Thyroid gland (tissue), 4 donors: ENCODE measurements at regions not wholly inside any gene's neighbourhood (a gene's known extent, or its start where the extent isn't known, plus 50 kb on each side); places are given as distances from the start of the nearest gene placed in this dataset.

Experiments
- POLR2A ChIP-seq, 2 donors: fragments of 450-650 bp; IDR thresholded peaks; one replicate each; pipeline ENCODE4 v1.6.1; 2017; ENCODE audit warnings: antibody characterized with exemption in 2 of 2, mild to moderate bottlenecking in 2 of 2, moderate library complexity in 1 of 2
- TF ChIP-seq, protein P1 (sequence below), 6 experiments: fragments of 200-600 bp in 3 of 6; fragments of 450-650 bp in 3 of 6; sonication (generic) in 3 of 6; IDR thresholded peaks; one replicate each; pipeline ENCODE4 v1.5.1; 2016 to 2019; ENCODE audit warnings: antibody characterized with exemption in 6 of 6, mild to moderate bottlenecking in 2 of 6, inconsistent platforms in 1 of 6, moderate library complexity in 1 of 6

DNA sequence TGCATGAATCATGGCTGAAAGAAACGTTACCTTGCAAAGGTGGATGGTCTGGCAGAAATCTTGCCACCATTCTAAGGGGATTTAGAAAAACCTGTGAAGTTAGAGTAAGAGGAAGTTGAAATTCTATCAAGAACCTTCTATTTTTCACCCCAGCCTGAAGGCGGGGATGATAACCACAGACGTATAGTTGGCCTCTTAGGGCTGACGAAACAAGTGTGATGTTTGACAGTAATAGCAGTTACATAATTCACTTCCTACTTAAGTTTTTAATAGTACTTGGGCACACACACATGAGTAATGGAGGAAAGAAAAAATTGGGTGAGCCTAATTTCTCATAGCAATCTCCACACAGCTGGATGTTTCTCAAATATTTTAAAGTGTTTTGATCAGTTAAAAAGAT, 336.6 kb upstream of the SALL3 start:
- no peak for TF ChIP-seq POLR2A (IDR thresholded peaks at IDR 0.05)
- TF ChIP-seq, protein P1, sequence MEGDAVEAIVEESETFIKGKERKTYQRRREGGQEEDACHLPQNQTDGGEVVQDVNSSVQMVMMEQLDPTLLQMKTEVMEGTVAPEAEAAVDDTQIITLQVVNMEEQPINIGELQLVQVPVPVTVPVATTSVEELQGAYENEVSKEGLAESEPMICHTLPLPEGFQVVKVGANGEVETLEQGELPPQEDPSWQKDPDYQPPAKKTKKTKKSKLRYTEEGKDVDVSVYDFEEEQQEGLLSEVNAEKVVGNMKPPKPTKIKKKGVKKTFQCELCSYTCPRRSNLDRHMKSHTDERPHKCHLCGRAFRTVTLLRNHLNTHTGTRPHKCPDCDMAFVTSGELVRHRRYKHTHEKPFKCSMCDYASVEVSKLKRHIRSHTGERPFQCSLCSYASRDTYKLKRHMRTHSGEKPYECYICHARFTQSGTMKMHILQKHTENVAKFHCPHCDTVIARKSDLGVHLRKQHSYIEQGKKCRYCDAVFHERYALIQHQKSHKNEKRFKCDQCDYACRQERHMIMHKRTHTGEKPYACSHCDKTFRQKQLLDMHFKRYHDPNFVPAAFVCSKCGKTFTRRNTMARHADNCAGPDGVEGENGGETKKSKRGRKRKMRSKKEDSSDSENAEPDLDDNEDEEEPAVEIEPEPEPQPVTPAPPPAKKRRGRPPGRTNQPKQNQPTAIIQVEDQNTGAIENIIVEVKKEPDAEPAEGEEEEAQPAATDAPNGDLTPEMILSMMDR (IDR thresholded peaks at IDR 0.05) = no peak
